Urothelium cell line (cell line): ENCODE measurements at regions not wholly inside any gene's neighbourhood (a gene's known extent, or its start where the extent isn't known, plus 50 kb on each side); places are given as distances from the start of the nearest gene placed in this dataset.
A peak's percentile ranks its signal among the peaks of the same experiment; 100 is the strongest.

ENCODE experiments used
- DNase-seq: peaks from one replicate; pipeline ENCODE4 v3.0.0; 2011; ENCODE audit warnings: low spot score, mixed read lengths
- FAIRE-seq: peaks from 2 replicates; lab custom pipeline; 2011; peaks lifted over from hg19 to GRCh38; lab: Jason Lieb, UNC

DNA sequence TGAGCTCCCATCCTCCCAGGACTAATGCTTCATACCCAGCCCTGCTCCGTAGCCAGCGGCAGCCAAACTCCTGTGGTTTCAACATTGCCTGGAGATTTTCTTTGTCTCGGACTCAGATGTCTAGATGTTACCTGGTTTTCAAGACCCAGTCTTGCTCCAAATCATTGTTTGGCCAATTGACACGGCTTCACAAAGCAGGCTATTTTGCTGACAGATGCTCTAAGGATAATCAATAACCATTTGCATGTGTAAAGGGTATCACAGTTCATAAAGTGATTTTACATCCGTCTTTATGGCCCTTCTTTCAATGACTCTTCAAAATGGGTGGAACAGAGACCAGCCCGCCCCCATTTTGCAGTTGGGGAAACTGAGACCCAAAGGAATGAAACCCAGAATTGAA is 153.4 kb downstream of the SALL1 start:
- FAIRE-seq (no peak), DNase-seq (no peak)

GRCh38 chr16:50996830-50997186 is 154.3 kb downstream of the SALL1 start:
- DNase-seq = no peak
- FAIRE-seq = no peak

- FAIRE-seq (no peak), DNase-seq (no peak)
Measured at GRCh38 chr16:50996166-50996829, 154.8 kb downstream of the SALL1 start.

GRCh38 chr16:50994995-50995394 is 156.1 kb downstream of the SALL1 start:
- DNase-seq (no peak), FAIRE-seq (no peak)

DNA sequence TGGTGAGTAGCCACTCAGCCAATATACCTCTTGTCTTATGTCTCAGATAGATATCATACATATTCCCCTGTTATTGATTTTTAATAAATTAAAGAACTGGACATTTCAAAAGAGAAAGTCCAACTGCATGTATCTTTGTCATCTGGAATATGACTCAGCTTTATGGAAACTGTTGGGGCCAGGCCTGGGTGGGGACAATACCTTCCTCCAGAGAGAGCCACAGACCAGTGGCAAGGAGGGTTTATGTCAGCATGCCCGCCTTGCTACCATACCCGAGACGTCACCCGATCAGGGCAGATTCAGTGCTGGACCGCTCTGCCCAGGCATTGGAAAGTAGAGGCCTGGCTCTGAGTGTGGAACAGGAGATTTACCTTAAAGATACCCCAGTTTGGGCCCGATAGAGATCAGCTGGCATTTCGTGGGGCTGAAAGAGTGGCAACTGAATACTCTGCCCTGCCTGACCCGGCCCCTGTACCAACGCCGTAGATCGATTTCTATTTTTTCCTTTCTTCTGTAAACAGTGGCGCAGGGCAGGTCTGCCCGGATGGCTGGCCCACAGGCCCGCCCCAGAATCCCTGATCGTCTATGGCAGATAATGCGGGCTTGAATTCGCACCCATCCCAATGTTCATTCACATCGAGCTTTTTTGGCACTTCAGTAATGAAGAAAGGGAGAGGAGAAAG is 158.6 kb downstream of the SALL1 start:
- FAIRE-seq = no peak
- no peak for DNase-seq

GRCh38 chr16:50991436-50991835 is 159.6 kb downstream of the SALL1 start:
- DNase-seq (no peak), FAIRE-seq (no peak)

DNA sequence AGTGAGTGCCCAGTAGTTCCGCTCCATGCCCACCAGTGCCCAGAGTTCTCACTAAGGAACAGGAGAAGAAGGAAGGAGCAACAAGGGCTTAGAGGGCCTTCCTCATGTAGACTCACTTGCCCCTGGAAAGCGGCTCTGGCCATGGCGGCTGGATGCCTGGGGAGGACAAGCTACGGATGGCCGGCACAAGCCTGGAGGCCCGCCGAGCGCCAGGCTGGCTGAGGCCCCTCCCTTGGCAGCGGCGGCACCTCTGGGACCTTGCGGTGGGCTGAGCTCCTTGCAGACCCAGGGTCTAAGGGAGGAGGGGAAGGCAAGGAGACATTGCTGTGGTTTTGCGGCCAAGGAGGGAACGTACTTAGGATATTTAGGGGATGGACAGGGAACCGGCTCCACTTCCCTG is 160.1 kb downstream of the SALL1 start:
- no peak for FAIRE-seq
- DNase-seq = peak; percentile 23

DNA sequence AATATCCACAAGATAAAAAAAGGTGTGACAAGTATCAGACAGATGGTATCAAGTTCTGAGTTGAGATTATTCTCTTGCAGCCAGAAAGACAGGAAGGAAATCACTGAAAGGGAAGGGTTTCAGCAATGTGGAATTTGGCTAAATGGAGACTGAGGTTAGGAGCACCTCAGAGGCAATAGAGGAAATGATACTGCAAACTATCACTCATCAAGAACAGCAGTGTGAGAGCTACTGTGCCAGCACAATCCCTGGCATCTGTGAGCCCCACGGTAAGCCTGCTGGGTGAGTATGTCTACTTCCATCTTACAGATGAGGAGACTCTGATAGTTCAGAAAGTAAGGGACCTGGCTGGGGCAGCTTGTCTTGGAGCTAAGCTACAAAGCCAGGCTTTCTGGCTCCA is 162.0 kb downstream of the SALL1 start:
- DNase-seq (no peak), FAIRE-seq (no peak)

GRCh38 chr16:50988441-50988840 is 162.6 kb downstream of the SALL1 start:
- DNase-seq (no peak), FAIRE-seq (no peak)

- DNase-seq = no peak
Measured at GRCh38 chr16:50986453-50986852, 164.6 kb downstream of the SALL1 start.

GRCh38 chr16:50985733-50986132 is 165.3 kb downstream of the SALL1 start:
- DNase-seq = no peak
- no peak for FAIRE-seq

More at GRCh38 chr16:50986453-50986852, 164.6 kb downstream of the SALL1 start:
- no peak for FAIRE-seq

DNA sequence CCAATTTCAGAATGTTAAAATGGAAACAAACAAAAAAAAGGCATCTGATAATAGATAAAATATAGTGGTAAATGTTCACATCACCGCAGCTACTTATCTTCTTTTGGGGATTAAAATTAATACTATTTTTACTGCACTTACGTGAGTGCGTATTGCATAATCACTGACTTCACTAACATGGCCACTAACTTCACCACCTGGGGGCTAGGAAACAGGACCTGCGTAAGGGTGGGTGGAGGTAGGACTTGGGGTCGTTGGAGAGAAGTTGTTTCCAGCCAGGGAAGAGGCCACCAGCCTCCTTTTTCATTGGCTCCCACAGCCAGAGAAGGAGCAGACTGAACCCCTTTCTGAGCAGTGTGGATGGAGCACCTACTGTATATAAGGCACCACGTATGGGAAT is 166.4 kb downstream of the SALL1 start:
- DNase-seq = no peak
- FAIRE-seq = no peak

- no peak for FAIRE-seq
- DNase-seq = no peak
Measured at GRCh38 chr16:50982808-50983207, 168.3 kb downstream of the SALL1 start.

DNA sequence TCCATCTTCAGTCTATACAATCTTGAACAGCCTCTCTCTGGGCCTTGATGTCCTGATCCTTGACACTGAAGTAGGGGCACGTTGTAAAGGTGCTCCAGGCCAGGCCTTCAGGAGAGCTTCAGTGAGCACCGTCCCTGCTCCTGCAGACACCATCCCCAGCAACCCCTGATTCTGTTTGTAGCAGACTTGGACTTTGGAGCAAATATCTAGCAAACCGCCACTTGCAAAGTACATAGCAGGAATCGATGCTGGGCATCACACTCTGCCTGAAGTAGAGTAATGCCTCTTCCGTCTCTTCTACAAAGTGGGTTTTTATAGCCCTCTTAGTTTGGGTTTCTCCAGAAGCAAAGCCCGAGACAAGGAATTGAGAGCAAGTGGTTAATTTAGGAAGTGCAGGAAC is 169.1 kb downstream of the SALL1 start:
- no peak for FAIRE-seq

DNA sequence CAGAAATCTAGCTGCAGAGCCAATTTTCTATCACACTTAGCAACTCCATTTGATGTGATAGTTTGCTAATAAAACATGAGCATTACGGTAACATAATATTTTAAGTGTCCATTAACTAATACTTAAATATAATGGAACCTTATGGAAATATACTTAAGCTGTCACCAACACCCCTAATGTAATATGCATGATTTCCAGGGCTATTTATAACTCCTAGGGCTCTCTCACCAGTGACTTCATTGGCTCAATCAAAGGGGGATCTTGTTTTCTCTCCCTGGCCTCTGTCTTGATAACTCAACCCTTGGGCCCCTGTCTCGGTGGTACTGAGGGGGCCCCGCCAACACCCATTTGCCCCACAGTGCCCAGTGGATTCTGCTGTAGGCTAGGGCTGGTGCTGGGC is 170.4 kb downstream of the SALL1 start:
- no peak for FAIRE-seq
- DNase-seq = no peak

More for the DNA sequence above, 169.1 kb downstream of the SALL1 start:
- DNase-seq = no peak

GRCh38 chr16:50979806-50980620 is 171.1 kb downstream of the SALL1 start:
- no peak for FAIRE-seq

DNA sequence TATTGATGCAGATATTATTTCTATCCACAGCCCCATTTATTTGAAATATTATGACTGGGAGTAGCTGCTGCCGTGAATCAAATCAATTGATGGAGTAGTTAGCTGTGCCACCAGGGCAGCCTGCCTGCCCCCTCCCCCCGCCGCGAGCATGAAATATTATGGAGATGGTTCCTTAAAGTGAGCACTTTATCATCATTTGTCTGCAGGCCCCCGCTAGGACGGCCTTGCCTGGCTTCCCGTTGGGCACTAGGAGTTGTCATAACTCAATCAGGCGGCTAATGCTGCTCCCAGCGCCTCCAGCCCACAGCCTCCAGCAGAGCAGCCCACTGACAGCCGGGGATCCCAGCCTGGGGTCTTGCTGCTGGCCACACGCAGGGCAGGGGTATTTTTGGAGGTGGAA is 173.9 kb downstream of the SALL1 start:
- FAIRE-seq (no peak), DNase-seq (no peak)

More at GRCh38 chr16:50979806-50980620, 171.1 kb downstream of the SALL1 start:
- no peak for DNase-seq

GRCh38 chr16:50974438-50975036 is 176.5 kb downstream of the SALL1 start:
- DNase-seq (no peak), FAIRE-seq (no peak)

DNA sequence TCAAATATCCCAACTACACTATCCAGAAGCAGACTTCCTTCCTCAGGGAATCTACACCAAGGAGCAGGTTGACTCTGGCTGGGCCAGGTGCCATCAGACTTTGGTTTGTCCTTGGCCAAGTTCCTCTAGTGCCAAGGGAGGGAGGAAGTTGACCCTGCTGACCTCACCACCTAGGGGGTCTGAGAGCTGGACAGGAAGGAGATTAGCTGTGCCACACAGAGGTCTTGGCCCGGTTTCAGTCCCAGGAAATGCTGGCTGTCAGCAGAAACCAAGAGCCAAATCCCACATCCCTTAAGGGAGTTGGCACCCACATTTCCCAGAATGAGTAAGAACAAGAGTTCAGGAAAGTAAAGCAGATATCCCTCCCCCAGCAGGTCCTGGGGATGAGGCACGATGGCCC is 178.2 kb downstream of the SALL1 start:
- DNase-seq (no peak), FAIRE-seq (no peak)

DNA sequence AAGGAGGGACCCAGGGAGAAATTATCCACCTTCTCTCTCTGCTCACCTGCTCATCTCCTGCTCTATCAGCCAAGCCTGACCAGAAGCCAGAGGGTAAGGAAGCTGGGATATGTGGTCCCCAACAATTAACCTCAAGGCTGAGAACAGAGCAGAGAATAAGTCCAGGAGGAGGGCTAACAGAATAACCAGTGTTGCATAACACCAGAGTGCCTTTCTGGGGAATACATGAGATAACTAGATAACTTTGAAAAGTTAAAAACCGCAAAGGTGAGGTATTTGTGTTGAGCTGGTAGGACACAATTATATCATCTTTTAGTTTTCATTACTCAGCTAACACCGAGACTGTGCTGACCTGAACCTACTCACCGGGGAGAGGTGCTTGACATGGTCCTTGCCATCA is 180.8 kb downstream of the SALL1 start:
- FAIRE-seq (no peak), DNase-seq (no peak)

DNA sequence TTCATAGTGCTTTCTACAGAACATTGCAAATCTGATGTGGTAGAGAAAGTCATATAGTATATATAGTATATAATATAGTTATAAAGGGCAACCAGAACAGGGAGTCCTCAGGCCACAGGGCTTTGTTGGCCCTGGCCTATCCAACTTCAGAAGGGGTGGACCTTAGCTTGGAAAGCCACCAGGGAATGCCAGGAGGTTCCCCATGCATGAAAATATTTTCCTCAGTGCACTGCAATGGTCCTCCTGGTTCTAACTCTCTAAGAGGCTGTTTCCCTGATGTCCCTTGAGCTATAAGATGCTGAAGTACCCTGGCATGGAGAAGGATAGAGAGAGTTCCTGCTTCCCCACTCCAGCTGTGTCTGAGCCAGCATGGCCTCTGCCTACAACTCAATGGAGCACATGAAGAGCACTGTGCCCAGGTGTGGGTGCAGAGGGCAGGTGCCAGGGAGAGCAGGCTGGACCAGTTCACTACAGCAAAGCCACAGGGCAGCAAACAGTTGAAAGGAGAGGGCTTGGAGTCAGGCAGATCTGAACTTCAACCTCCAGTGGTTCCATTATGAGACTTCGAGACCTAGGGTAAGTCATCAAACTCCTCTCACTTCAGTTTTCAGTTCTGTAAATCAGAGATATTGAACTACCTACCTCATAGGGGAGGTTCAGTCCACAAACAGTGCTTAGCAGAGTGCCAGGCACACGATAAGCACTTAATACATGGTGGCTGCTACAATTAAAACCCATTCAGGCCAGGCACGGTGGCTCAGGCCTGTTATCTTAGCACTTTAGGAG is 183.1 kb downstream of the SALL1 start:
- FAIRE-seq (no peak), DNase-seq (no peak)
